Liver (tissue), 8 donors: ENCODE measurements at regions not wholly inside any gene's neighbourhood (a gene's known extent, or its start where the extent isn't known, plus 50 kb on each side); places are given as distances from the start of the nearest gene placed in this dataset.

Experiments used
- DNase-seq: peaks from one replicate; pipeline ENCODE4 v3.0.0-alpha.2; 2017; ENCODE audit warnings: low spot score
- H3K27ac ChIP-seq, 2 donors: one replicate each; pipeline ENCODE4 v1.7.0; 2013; ENCODE audit warnings: inconsistent platforms in 2 of 2, low read length in 2 of 2, control low read depth in 1 of 2, low read depth in 1 of 2, mild to moderate bottlenecking in 1 of 2
- H3K27me3 ChIP-seq, 4 donors: one replicate each; pipeline versions ENCODE4 v1.6.1 to v1.7.0; 2013; ENCODE audit warnings: low read length in 3 of 4, inconsistent platforms in 1 of 4, mild to moderate bottlenecking in 1 of 4, moderate library complexity in 1 of 4; ENCODE audit not compliant: control insufficient read depth in 4 of 4, insufficient read depth in 4 of 4
- H3K36me3 ChIP-seq, 4 donors: one replicate each; pipeline versions ENCODE4 v1.6.1 to v1.7.0; 2013; ENCODE audit warnings: low read length in 3 of 4, mild to moderate bottlenecking in 3 of 4, low read depth in 1 of 4, moderate library complexity in 1 of 4; ENCODE audit not compliant: control insufficient read depth in 4 of 4, insufficient read depth in 3 of 4
- H3K4me1 ChIP-seq, 4 donors: one replicate each; pipeline versions ENCODE4 v1.6.1 to v1.7.0; 2013; ENCODE audit warnings: low read length in 3 of 4, mild to moderate bottlenecking in 3 of 4, moderate library complexity in 1 of 4; ENCODE audit not compliant: control insufficient read depth in 4 of 4, insufficient read depth in 4 of 4
- H3K4me3 ChIP-seq, 3 donors: one replicate each; pipeline versions ENCODE4 v1.6.1 to v1.7.0; 2013; ENCODE audit warnings: low read length in 3 of 3, control low read depth in 1 of 3, low read depth in 1 of 3, mild to moderate bottlenecking in 1 of 3
- H3K9ac ChIP-seq, 2 donors: one replicate each; pipeline ENCODE4 v1.7.0; 2013; ENCODE audit warnings: low read length in 2 of 2, mild to moderate bottlenecking in 2 of 2, moderate library complexity in 2 of 2, control low read depth in 1 of 2, low read depth in 1 of 2
- H3K9me3 ChIP-seq, 4 donors: one replicate each; pipeline versions ENCODE4 v1.6.1 to v1.7.0; 2013; ENCODE audit warnings: low read length in 3 of 4; ENCODE audit not compliant: control insufficient read depth in 4 of 4
- EGR1 ChIP-seq, 2 donors: IDR thresholded peaks; 2 replicates each; pipeline ENCODE4 v1.6.1; 2016 to 2018; ENCODE audit warnings: antibody characterized with exemption in 2 of 2, low read depth in 2 of 2
- GABPA ChIP-seq, 2 donors: IDR thresholded peaks in 1 of 2; conservative IDR thresholded peaks in 1 of 2; 2 replicates each; pipeline ENCODE4 v1.6.1; 2016; ENCODE audit warnings: antibody characterized with exemption in 2 of 2, mild to moderate bottlenecking in 1 of 2, moderate library complexity in 1 of 2
- HNF4G ChIP-seq: IDR thresholded peaks from 2 replicates; pipeline ENCODE4 v1.6.1; 2016; ENCODE audit warnings: antibody characterized with exemption
- JUND ChIP-seq, 2 donors: IDR thresholded peaks; 2 replicates each; pipeline ENCODE4 v1.6.1; 2016; ENCODE audit warnings: antibody characterized with exemption in 2 of 2
- NR2F2 ChIP-seq: IDR thresholded peaks from 2 replicates; pipeline ENCODE4 v1.6.1; 2016; ENCODE audit warnings: antibody characterized with exemption
- RAD21 ChIP-seq, 2 donors: IDR thresholded peaks; 2 replicates each; pipeline ENCODE4 v1.6.1; 2016; ENCODE audit warnings: antibody characterized with exemption in 2 of 2, mild to moderate bottlenecking in 2 of 2
- TAF1 ChIP-seq: conservative IDR thresholded peaks from 2 replicates; pipeline ENCODE4 v1.6.1; 2016; ENCODE audit warnings: antibody characterized with exemption, mild to moderate bottlenecking
- YY1 ChIP-seq: IDR thresholded peaks from 2 replicates; pipeline ENCODE4 v1.6.1; 2016; ENCODE audit warnings: antibody characterized with exemption, mild to moderate bottlenecking
- WGBS: extraction: QIAGEN DNeasy Blood & Tissue Kit; methylation state at CpG from one replicate; pipeline ENCODE4 v1.1.7; 2013; 5-methylcytosine and 5-hydroxymethylcytosine counted together
- TF ChIP-seq, protein P1 (sequence below): fragments of 150-350 bp; IDR thresholded peaks from 2 replicates; pipeline ENCODE4 v1.5.1; 2017; ENCODE audit warnings: improper control_type of control experiment, low read depth, low read length; ENCODE audit not compliant: missing input control
- TF ChIP-seq, protein P2 (sequence below): IDR thresholded peaks from 2 replicates; pipeline ENCODE4 v1.6.1; 2016; ENCODE audit warnings: antibody characterized with exemption, mild to moderate bottlenecking
- TF ChIP-seq, protein P3 (sequence below): IDR thresholded peaks from 2 replicates; pipeline ENCODE4 v1.6.1; 2016; ENCODE audit warnings: antibody characterized with exemption
- TF ChIP-seq, protein P4 (sequence below): IDR thresholded peaks from 2 replicates; pipeline ENCODE4 v1.6.1; 2016; ENCODE audit warnings: antibody characterized with exemption
- donor health status: healthy.
- donor health status: healthy.
- donor health status: healthy.
- donor health status: healthy.
- donor health status: healthy.

DNA sequence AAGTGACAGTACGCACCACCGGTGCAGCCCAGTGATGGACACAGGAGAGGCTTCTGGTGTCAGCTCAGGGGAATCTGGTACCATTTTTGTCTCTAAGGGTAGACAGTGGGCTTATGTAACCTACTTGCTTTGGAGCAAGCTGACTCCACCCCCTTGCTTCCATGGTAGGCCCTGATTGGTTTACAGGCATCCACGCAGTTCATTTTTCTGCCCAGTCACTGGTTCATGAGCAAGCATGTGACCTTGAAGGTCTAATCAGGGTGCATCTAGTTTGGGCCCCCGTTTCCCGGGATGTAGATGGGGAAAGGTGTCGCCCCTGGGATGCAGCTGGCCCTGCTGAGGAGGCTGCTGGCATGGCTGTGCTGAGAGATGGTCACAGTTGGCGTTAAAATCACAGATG lies 244.8 kb upstream of the KCNG1 start:
- H3K4me1 ChIP-seq, result no peaks in the 10 kb centered on the region
- no peak overlapping the region for H3K9ac ChIP-seq
- H3K27me3 ChIP-seq, result peaks cover 0 to 3% (median 0%) of the 10 kb centered on the region in 4 donors
- DNase-seq, result no peak
- H3K36me3 ChIP-seq, result no peaks in the 10 kb centered on the region
- peaks cover 0 to 5% (median 4%) of the 10 kb centered on the region in 4 donors for H3K9me3 ChIP-seq
- TF ChIP-seq EGR1 (IDR thresholded peaks at IDR 0.05; ENCODE audit: low read depth in 2 of 2), result no peak
- no peak for TF ChIP-seq YY1
- TF ChIP-seq GABPA (IDR thresholded peaks at IDR 0.05 in 1 of 2, conservative IDR thresholded peaks at IDR 0.05 in 1 of 2), result no peak
- TF ChIP-seq, protein P1, sequence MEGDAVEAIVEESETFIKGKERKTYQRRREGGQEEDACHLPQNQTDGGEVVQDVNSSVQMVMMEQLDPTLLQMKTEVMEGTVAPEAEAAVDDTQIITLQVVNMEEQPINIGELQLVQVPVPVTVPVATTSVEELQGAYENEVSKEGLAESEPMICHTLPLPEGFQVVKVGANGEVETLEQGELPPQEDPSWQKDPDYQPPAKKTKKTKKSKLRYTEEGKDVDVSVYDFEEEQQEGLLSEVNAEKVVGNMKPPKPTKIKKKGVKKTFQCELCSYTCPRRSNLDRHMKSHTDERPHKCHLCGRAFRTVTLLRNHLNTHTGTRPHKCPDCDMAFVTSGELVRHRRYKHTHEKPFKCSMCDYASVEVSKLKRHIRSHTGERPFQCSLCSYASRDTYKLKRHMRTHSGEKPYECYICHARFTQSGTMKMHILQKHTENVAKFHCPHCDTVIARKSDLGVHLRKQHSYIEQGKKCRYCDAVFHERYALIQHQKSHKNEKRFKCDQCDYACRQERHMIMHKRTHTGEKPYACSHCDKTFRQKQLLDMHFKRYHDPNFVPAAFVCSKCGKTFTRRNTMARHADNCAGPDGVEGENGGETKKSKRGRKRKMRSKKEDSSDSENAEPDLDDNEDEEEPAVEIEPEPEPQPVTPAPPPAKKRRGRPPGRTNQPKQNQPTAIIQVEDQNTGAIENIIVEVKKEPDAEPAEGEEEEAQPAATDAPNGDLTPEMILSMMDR, result no peak
- no peak for TF ChIP-seq HNF4G
- WGBS, result 90% methylated on average over 7 of the region's 7 CpGs
- H3K27ac ChIP-seq, result no peak overlapping the region
- H3K4me3 ChIP-seq, result no peak overlapping the region

DNA sequence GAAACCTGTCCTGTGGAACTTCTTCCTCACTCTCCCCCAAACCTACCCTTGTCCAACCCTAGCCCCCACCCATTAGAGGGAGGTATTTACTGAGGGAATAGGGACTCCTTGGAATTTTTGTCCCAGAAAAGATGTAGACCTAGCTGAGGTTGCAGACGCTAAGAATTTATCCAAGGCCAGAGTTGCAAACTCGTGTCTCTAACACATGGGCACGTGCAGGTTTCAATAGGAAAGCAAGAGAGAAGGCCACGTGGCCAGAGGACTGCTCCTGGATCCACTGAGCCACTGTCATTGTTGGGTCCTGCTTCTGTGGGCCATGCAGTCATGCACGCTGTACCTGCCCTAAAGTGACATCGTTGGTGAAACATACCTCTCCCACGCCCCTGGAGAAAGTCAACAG lies 243.4 kb upstream of the KCNG1 start:
- Histone ChIP-seq H3K4me1 (no peaks in the 10 kb centered on the region), H3K27me3 (peaks cover 0 to 3% (median 0%) of the 10 kb centered on the region in 4 donors), H3K9ac (no peak overlapping the region), H3K9me3 (peaks cover 0 to 5% (median 4%) of the 10 kb centered on the region in 4 donors), H3K27ac (no peak overlapping the region), H3K4me3 (no peak overlapping the region), H3K36me3 (no peaks in the 10 kb centered on the region)
- no peak for DNase-seq
- 82% methylated on average over 7 of the region's 7 CpGs for WGBS
- TF ChIP-seq NR2F2 (no peak), RAD21 (IDR thresholded peaks at IDR 0.05) (no peak), JUND (IDR thresholded peaks at IDR 0.05) (no peak), TAF1 (no peak), HNF4G (no peak)
- TF ChIP-seq, protein P2, sequence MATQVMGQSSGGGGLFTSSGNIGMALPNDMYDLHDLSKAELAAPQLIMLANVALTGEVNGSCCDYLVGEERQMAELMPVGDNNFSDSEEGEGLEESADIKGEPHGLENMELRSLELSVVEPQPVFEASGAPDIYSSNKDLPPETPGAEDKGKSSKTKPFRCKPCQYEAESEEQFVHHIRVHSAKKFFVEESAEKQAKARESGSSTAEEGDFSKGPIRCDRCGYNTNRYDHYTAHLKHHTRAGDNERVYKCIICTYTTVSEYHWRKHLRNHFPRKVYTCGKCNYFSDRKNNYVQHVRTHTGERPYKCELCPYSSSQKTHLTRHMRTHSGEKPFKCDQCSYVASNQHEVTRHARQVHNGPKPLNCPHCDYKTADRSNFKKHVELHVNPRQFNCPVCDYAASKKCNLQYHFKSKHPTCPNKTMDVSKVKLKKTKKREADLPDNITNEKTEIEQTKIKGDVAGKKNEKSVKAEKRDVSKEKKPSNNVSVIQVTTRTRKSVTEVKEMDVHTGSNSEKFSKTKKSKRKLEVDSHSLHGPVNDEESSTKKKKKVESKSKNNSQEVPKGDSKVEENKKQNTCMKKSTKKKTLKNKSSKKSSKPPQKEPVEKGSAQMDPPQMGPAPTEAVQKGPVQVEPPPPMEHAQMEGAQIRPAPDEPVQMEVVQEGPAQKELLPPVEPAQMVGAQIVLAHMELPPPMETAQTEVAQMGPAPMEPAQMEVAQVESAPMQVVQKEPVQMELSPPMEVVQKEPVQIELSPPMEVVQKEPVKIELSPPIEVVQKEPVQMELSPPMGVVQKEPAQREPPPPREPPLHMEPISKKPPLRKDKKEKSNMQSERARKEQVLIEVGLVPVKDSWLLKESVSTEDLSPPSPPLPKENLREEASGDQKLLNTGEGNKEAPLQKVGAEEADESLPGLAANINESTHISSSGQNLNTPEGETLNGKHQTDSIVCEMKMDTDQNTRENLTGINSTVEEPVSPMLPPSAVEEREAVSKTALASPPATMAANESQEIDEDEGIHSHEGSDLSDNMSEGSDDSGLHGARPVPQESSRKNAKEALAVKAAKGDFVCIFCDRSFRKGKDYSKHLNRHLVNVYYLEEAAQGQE, result no peak
- TF ChIP-seq, protein P3, sequence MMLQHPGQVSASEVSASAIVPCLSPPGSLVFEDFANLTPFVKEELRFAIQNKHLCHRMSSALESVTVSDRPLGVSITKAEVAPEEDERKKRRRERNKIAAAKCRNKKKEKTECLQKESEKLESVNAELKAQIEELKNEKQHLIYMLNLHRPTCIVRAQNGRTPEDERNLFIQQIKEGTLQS, result no peak

DNA sequence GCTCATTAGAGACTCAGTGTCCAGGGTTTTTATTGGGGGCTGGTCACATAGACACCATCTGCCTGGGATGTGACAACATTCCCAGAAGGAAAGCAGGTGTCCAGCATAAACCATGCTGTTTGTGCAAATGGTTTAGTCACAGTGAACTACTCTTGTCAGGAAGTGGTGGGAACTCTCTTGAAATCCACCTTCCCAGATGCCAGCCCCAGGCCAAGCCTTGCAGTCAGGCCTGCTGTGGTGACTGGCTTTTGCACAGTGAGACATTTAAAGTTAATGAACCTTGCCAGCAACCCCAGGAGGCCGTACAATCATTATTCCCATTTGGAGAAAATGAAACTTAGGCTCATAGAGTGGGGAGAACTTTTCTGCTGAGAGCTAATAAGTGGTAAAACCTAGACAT lies 242.5 kb upstream of the KCNG1 start:
- no peak overlapping the region for H3K27ac ChIP-seq
- H3K9ac ChIP-seq, result no peak overlapping the region
- peaks cover 0 to 4% (median under 1%) of the 10 kb centered on the region in 4 donors for H3K9me3 ChIP-seq
- no peak overlapping the region for H3K4me3 ChIP-seq
- no peaks in the 10 kb centered on the region for H3K36me3 ChIP-seq
- WGBS, result 70% methylated on average over 1 of the region's 1 CpG
- TF ChIP-seq, protein P4, sequence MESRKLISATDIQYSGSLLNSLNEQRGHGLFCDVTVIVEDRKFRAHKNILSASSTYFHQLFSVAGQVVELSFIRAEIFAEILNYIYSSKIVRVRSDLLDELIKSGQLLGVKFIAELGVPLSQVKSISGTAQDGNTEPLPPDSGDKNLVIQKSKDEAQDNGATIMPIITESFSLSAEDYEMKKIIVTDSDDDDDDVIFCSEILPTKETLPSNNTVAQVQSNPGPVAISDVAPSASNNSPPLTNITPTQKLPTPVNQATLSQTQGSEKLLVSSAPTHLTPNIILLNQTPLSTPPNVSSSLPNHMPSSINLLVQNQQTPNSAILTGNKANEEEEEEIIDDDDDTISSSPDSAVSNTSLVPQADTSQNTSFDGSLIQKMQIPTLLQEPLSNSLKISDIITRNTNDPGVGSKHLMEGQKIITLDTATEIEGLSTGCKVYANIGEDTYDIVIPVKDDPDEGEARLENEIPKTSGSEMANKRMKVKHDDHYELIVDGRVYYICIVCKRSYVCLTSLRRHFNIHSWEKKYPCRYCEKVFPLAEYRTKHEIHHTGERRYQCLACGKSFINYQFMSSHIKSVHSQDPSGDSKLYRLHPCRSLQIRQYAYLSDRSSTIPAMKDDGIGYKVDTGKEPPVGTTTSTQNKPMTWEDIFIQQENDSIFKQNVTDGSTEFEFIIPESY, result no peak
- no peak for DNase-seq
- H3K4me1 ChIP-seq, result no peaks in the 10 kb centered on the region
- peaks cover 0 to 3% (median 0%) of the 10 kb centered on the region in 4 donors for H3K27me3 ChIP-seq
